Hepatic stellate cell (primary cell): ENCODE measurements at regions not wholly inside any gene's neighbourhood (a gene's known extent, or its start where the extent isn't known, plus 50 kb on each side); places are given as distances from the start of the nearest gene placed in this dataset.

Source experiments
- DNase-seq: peaks from one replicate; pipeline ENCODE4 v3.0.0; 2011; ENCODE audit warnings: low spot score

DNA sequence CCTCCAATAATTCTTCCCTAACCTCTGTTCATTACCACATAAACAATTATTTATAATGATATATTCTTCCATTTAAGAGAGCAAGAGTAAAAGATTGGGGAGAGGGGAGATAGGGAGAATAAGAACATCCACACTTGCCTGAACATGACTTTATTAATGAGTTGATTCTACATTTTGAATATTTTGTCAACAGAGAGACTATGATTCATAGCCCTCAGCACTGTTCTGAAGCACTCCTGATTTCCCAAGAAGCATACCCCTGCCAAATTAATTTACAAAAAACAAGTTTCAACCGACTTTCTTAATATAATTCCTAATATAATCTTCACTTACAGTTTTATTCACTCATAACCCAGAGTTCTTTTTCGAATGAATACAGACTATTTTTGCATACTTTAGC is 828.8 kb downstream of the ROBO2 start:
- DNase-seq = no peak

DNA sequence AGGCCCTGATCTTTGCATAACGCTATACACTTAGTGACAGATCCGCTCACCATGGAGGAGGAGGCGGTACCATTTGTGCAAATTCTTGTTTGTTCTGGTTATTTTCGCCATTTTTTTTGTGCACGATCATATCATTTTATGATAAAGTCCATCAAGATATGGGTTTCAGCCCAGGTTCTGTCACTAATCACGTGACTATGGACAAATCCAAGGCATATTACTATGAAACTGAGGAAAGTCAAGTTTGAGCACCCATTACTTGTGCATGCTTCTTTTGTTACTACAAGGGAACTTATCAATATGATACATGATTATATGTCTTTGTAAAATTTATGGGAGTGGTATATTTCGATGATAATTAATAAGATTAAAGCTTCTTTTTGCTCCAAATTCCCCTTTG is 829.5 kb downstream of the ROBO2 start:
- no peak for DNase-seq

DNA sequence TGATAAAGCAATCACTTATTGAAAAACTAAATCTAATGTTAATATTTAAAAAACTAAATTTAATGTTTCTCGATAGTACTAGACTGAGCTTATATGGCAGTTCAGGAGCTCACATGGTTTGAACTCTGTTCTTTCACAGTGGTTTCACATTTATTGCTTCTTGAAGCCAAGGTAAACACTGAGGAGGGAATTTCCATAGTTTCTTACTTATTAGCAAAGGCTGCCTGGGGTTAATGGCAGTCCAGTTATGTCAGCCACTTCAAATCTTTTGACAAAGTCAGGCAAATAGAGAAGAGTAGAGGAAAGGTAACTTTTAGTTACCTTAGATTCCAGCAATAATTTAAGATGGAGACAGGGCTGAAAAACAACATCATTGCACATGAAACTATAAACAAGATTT is 831.5 kb downstream of the ROBO2 start:
- DNase-seq = no peak

DNA sequence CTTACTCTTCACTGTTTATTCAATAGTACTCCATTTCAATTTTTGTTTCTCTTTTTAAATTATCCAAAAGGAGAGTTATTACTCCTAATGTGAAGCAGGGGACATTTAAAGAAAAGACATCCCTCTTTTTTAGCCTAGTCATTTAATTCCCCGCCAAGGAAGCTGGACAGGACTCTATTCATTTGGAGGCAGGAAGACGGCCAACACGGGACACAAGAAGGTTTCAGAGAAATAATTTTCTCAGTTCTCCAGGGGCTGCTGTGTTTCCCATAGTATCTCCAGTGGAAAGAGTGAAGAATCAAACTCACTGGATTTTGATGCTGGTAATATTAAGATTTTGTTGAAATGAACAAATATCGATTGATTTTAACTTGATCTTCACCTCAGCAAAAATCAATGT is 833.7 kb downstream of the ROBO2 start:
- no peak for DNase-seq

DNA sequence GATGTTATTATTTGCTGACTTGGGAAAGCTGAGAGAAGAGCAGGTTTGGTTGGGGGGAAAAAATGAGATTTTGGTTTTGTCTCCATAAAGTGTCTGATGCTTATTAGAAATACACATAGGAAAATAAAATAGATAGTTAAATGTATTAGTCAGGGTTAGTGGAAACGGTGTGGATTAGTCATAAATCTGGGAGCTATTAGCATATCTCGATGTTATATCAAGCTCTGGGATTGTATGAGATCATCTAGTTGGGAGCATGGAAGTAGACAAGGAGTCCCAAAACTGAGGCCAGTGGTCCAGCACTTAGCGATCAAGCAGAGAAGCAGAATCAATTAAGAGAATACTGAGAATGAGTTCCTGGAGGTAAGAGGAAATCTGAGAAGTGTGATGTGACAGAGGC is 845.5 kb downstream of the ROBO2 start:
- DNase-seq = no peak

DNA sequence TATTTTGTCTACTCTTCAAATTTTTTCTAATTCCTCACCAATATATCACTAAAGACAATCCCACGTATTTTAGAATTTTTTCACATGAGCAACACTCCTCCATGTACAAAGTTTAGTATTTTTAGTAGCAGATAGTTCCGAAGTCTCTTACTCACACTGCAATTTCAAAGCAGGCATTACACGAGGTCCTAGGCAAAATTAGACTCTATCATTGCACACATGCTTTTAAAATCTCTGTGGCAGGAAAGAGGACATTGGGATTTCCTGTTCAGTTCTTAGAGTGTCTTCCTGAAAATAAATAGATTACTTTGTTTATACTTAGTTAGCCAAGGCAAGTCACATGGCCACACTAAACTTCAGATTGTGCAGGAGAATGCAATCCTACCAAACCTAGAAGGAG is 847.7 kb downstream of the ROBO2 start:
- no peak for DNase-seq

DNA sequence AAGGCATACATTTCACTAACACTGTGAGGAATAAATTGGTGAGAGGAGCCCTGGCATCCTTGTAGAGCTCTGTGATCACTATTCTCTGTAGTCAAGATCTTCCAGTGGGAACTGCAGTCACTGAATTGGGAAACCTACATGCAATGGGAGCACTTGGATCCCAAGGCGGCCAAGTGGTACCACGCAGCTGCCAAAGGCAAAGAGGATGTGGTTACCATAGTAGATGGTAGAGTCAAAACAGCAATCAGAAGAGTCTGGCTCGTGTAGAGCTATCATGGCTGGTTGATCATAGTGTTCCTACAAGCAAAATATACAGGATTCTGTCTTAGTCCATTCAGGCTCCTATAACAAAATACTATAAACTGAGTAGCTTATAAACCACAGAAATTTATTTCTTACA is 849.7 kb downstream of the ROBO2 start:
- DNase-seq = no peak

DNA sequence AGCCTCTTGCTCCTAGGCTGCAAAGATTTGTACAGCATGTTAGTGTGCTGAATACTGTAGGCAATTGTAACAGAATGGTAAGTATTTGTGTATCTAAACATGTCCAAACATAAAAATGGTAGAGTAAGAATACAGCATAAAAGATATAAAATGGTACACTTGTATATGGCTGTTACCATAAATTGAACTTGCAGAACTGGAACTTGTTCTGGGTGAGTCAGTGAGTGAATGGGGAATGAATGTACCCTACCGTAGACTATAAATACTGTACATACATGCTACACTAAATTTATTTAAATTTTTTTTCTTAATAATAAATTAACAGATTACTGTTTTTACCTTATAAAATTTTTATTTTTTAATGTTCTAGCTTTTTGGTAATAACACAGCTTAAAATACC is 858.7 kb downstream of the ROBO2 start:
- DNase-seq = no peak

DNA sequence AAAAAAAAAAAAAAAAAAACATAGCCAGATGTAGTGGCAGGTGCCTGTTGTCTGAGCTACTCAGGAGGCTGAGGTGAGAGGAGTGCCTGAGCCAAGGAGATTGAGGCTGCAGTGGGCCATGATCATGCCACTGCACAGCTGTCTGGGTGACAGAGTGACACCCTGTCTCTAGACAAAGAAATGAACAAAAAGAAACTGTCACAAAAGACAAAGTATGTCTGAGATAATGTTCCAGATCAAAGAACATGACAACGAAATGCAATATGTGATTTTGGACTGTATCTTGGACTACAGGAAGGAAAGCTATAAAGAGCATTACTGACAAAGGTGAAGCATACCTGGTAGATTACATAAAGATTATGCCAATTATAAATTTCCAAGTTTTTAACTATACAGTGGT is 862.8 kb downstream of the ROBO2 start:
- no peak for DNase-seq

DNA sequence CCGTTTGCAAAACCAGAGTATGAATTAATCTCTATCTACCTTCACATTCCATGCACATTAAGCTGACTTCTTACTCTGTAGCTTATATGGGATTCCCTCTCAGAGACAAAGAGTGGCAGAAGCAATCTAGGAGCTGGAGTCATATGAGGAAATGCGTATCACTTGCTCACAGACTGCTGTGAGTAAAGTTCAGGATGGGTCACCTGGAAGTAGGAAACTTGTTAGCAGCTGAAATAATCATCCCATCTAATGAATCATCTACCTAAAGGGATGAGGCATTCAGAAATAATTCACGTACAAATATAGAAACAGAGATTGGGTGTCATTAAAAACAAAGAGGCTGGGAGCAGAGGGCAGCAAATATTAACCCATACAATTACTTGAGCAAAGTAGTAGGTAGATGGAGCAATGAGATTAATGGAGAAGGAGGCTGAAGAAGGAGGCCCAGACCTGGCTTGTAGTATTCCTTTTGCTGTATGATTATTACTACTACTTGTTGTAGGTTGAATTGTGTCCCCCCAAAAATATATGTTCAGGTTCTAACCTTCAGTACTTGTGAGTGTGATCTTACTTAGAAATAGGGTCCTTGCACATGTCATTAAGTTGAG is 866.3 kb downstream of the ROBO2 start:
- DNase-seq = no peak

DNA sequence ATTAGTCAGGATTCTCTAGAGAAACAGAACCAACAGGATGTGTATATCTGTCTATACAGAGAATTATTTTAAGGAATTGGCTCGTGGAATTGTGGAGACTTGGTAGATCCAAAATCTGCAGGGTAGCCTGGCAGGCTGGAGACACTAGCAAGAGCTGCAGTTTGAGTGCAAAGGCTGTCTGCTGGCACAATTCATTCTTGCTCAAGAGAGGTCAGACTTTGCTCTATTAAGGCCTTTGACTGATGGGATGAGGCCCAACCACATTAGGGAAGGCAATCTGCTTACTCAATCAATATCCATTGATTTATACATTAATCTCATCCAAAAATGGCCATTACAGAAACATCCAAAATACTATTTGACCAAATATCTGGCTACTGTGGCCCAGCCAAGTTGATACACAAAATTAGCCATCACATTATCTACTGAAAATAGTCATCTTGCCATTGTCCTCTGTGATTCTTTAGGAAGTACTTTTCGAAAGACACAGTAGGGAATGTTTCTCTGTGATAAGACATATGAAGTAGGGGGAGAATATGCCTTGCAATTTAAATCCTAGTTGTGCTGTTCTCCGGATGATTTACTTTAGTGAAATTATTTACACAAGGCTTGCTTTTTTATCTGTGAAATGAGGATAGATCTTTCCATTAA is 873.8 kb downstream of the ROBO2 start:
- no peak for DNase-seq

DNA sequence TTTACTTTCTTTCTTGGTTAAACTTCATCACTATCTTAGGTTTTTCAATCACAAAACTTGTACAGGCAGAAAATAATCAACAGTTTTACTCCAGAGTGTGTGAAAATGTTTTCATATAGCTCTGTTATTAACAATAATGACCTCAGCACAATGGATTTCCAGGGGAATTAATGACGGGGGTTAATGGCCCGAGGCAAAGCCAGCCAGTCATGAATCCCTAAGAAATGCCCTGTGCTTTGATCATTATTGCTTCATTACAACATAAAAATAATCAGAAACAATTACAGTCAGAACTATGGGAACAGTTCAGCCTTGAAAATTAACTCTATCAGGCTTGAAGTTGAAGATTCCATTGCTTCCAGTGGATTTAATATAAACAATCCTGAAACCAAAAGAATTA is 875.4 kb downstream of the ROBO2 start:
- no peak for DNase-seq

DNA sequence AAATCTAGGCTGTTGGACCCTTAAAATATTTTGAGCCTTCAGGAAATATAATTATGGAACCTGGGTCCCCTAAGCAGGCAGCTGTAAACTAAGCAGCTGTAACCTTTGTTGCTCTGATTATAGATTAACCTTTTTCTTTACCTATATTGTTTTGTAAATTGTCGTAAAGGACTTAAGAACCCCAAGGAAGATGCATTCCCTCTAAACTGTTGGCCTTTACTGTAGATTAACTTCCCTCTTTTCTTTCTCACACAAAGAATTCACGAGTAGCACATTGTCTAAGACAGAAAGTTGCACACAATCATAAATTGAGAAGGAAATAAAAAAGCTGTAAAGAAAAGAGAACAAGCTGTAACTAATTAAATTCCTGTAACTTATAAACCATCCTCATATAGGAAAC is 877.3 kb downstream of the ROBO2 start:
- DNase-seq = no peak

DNA sequence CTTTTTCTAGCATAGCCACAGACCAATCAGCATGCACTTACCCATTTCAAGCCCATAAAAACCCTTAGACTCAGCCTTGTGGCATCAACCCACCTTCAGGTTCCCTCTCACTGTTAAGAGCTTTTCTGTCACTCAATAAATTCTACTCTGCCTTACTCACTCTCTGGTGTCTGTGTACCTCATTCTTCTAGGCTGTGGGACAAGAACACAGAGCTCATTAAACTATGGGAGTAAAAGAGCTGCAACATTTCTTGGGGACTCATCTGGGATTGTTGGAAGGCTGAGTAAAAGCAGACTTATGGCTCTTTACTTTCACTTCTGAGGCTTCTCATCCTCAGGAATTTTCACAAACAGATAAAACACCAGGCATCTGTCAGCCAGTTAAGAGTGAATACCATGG is 879.3 kb downstream of the ROBO2 start:
- DNase-seq = no peak

DNA sequence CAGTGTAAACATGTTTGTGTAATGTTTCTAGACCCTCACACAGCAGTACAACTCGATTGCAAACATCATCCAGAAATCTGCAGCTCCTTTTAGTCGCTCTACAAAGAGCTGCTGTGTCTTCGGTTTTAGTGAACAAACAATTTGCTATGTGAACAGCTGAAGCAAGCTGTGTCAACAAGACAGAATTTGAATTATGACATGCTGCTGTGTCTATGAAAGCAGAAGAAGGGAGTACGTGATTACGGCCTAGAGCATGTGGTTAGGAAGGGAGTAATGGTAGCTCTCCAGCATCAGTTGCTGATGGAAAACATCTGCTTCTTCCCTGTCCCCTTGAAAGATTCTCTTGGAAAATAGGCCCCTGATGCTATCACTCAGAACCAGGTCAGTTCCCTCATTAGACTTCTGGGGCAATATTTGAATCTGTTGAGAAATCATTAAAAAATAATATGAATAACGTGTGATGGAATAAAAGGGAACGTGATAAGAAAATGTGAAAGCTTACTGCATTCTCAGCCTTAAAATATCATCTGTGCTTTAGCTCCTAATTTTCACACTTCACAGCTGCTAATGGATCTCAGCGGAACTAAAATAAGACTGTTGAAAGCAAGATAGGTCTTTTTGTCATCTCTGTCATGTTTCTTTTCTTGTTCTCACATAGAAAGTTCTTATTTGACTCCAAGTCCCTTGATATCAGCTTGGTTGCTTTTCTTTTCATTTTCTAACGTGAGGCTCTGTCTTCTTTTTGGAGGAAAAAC is 891.5 kb downstream of the ROBO2 start:
- DNase-seq = peak; percentile 1

DNA sequence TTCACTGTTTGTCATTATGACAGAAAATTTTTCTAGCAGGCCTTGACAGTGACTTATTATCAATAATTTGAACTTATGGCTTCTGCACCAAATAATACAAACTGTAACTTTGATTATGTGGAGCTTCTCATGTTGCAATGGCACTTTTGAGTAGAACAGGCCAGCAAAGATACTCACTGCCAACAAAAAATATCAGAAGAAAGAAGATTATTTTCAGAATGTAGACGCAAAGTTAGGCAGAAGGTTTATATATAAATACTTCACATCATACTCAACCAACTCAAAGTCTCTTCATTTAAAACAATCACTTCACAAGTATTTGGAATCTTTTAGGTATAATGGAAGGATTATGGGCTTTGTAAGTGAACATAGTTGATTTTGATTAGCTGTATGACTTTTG is 893.0 kb downstream of the ROBO2 start:
- no peak for DNase-seq

DNA sequence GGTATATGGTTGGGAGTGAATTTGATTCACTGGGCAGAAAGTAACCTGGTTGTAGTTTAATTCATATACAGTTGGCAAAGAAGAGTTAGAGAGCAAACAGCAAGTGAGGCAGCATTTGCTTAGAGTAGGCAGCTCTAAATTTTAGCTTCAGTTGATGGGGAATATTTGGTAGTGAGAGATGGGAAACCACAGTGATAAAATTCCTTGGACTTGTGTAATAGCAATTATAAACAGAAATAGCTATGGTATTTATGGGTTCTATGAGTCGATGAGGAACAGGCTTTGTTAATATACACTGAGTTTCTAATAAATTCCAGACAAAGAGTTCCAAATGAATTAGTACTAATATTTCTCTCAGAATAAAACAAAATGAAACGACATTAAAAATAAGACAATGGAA is 894.0 kb downstream of the ROBO2 start:
- no peak for DNase-seq

DNA sequence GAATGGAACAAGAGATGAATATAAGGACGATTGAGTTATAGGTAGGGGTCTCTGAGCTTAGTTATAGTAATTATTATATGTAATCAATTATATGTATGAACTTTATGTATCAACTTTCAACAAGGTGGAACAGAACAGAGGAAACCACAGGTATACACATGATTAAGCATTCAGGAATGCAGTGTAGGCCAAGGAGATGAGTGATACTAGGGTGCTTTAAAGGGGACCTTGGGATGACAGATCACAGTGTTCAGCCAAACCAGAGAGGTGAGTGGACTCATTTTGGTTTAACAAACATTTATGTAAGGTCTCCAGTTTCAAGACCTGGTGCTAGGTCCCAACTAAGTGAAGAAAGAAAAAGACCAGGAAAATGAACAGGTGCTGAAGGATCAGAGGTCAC is 895.5 kb downstream of the ROBO2 start:
- DNase-seq = no peak

DNA sequence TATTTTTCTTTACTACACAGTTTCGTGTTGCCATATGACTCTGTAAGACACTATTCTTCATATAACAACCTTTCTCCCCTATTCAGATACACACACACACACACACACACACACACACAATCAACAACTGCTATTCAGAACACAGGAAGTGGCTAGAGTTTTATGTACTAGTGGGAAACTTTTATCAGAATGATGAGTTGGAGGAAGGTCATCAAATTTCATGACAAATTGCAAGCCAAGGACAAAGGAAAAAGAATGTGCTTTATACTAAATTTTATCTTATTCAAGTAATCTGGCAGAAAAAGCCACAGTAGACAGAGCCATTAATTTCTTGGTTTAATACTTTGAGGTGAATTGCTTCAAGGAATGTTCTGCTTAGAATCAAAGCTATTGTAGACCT is 899.8 kb downstream of the ROBO2 start:
- no peak for DNase-seq

DNA sequence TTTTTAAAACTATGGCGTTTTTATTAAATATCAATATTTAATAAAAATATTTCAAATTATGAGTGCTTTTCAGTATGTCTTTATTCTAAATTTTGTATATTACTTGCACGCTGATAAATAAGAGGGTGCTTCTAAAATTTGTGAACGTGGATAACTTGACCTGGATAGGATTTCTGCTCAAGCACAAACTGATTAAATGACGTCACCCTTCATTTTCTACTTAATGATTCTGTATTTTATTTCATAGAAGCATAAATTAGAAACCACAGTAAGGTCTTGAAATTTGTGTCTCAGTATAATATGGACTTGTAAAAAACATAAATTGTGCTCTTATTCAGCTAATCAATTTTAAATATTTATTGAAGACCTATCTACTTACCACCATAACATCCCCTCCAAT is 903.7 kb downstream of the ROBO2 start:
- no peak for DNase-seq

DNA sequence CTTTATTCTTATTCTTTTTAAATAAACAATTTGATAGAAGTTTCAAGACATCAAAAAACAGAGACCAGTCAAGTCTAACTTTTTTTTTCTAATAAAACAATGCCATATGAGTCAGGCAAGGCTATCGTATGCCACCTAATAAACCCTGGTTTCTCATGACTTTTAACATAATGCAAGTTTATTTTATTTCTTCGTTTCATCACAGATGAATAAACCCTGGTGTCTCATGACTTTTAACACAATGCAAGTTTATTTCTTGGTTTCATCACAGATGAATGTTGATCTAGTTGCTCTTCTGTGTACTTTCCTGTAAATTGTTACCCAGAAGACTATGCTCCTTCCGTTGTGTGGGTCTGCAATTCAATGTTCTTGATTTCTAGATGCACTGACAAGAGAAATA is 905.4 kb downstream of the ROBO2 start:
- no peak for DNase-seq

DNA sequence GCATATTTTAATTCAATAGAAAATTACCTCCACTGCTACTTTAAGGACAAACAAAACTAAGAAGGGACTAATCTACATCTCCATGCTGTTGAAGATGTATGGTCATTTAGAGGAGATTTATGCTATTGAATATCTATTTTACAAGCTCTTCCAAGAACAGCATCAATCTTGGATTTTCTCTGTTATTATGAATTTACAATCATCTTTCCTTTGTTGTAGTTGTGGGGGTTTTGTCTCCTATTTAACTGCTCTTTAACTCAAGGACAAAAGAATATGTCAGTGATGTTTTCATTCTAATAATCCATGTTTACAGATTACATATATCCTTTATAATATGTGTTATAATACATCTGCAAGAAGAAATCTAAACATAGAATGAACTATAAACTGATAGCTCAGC is 907.8 kb downstream of the ROBO2 start:
- DNase-seq = no peak

DNA sequence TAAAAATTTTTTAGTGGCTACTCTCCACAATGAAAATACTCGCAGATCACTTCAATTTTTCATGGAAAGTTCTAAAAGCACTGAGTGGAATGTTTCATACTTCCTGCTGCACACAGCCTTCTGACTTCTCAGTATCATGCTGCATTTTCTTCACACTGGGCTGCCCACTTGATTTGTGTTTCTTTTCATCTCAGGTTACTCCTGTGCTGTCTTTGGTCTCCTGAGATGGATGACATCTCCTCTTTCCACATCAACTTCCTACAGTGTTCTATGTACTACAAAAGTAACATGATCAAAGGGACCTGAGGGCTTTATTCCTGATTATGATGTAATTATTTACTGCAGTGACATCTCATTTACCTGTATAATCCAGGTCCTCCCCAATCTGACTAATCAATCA is 927.7 kb downstream of the ROBO2 start:
- no peak for DNase-seq

DNA sequence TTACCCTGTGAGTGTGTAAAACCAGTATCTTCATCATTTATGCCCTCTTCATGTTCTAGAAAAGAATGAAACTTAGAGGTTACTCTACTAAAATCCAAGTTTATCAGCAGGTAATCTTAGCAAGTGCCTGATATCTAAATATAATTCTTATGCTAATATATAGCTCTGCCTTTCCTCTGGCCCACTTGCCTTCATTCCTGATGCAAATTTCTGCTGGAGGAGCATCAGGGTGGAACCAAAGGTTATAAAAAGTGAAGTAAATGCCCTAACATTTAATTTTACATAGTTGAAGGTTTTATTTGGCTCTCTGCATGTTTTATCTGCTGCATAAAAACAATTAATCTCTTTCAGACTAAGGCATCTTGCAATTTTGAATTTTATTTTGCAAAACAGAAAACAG is 936.2 kb downstream of the ROBO2 start:
- DNase-seq = no peak
